H9 (cell line): ENCODE measurements at regions not wholly inside any gene's neighbourhood (a gene's known extent, or its start where the extent isn't known, plus 50 kb on each side); places are given as distances from the start of the nearest gene placed in this dataset.

ENCODE experiments used
- DNase-seq: peaks from one replicate; pipeline ENCODE4 v3.0.0-alpha.2; 2017
- H2AFZ ChIP-seq: one replicate; pipeline ENCODE4 v1.6.1; 2013; ENCODE audit warnings: mild to moderate bottlenecking, low read length, control low read depth, moderate library complexity
- H2AK5ac ChIP-seq: 2 replicates; pipeline ENCODE4 v1.6.1; 2013; ENCODE audit warnings: low read length, control low read depth, mixed read lengths; ENCODE audit not compliant: insufficient read length
- H2BK120ac ChIP-seq: one replicate; pipeline ENCODE4 v1.6.1; 2013; ENCODE audit warnings: low read depth, mild to moderate bottlenecking, low read length, control low read depth, inconsistent platforms; ENCODE audit not compliant: poor library complexity, severe bottlenecking
- H2BK12ac ChIP-seq: 2 replicates; pipeline ENCODE4 v1.6.1; 2013; ENCODE audit warnings: low read length, control low read depth, mixed read lengths, low read depth; ENCODE audit not compliant: insufficient read length
- H2BK15ac ChIP-seq: 2 replicates; pipeline ENCODE4 v1.6.1; 2013; ENCODE audit warnings: low read depth, low read length, control low read depth
- H2BK20ac ChIP-seq: one replicate; pipeline ENCODE4 v1.6.1; 2013; ENCODE audit warnings: low read depth, mild to moderate bottlenecking, low read length, control low read depth, inconsistent platforms; ENCODE audit not compliant: poor library complexity, severe bottlenecking
- H2BK5ac ChIP-seq: 2 replicates; pipeline ENCODE4 v1.6.1; 2013; ENCODE audit warnings: low read length, control low read depth, mixed read lengths; ENCODE audit not compliant: insufficient read length
- H3K14ac ChIP-seq: 2 replicates; pipeline ENCODE4 v1.6.1; 2013; ENCODE audit warnings: low read length, control low read depth; ENCODE audit not compliant: insufficient read depth
- H3K18ac ChIP-seq: 2 replicates; pipeline ENCODE4 v1.6.1; 2013; ENCODE audit warnings: low read depth, mild to moderate bottlenecking, mixed read lengths, low read length, control low read depth; ENCODE audit not compliant: insufficient read length
- H3K23ac ChIP-seq: 2 replicates; pipeline ENCODE4 v1.6.1; 2013; ENCODE audit warnings: low read length, control low read depth, mixed read lengths, low read depth; ENCODE audit not compliant: insufficient read length
- H3K23me2 ChIP-seq: 2 replicates; pipeline ENCODE4 v1.6.1; 2013; ENCODE audit warnings: low read depth, mild to moderate bottlenecking, mixed read lengths, low read length, control low read depth; ENCODE audit not compliant: insufficient read length, poor library complexity, severe bottlenecking
- H3K27ac ChIP-seq: 2 replicates; pipeline ENCODE4 v1.5.1; 2013; ENCODE audit warnings: low read length, control low read depth, mixed read lengths, low read depth; ENCODE audit not compliant: insufficient read length
- H3K27me3 ChIP-seq: 2 replicates; pipeline ENCODE4 v1.6.1; 2013; ENCODE audit warnings: low read length, control low read depth, inconsistent platforms; ENCODE audit not compliant: insufficient read depth
- H3K4ac ChIP-seq: 2 replicates; pipeline ENCODE4 v1.6.1; 2013; ENCODE audit warnings: low read depth, mild to moderate bottlenecking, control low read depth, inconsistent platforms, low read length, moderate library complexity
- H3K4me1 ChIP-seq: 2 replicates; pipeline ENCODE4 v1.6.1; 2013; ENCODE audit warnings: low read length, control low read depth, inconsistent platforms; ENCODE audit not compliant: insufficient read depth
- H3K4me2 ChIP-seq: 2 replicates; pipeline ENCODE4 v1.6.1; 2013; ENCODE audit warnings: low read length, control low read depth, mixed read lengths; ENCODE audit not compliant: insufficient read length, insufficient read depth
- H3K56ac ChIP-seq: 2 replicates; pipeline ENCODE4 v1.6.1; 2013; ENCODE audit warnings: low read depth, mild to moderate bottlenecking, mixed read lengths, low read length, control low read depth; ENCODE audit not compliant: insufficient read length
- H3K79me1 ChIP-seq: 2 replicates; pipeline ENCODE4 v1.6.1; 2013; ENCODE audit warnings: low read depth, mild to moderate bottlenecking, moderate library complexity, low read length, control low read depth, inconsistent platforms; ENCODE audit not compliant: insufficient read depth, poor library complexity, severe bottlenecking
- H3K79me2 ChIP-seq: 2 replicates; pipeline ENCODE4 v1.6.1; 2013; ENCODE audit warnings: low read length, control low read depth, inconsistent platforms; ENCODE audit not compliant: insufficient read depth
- H3K9ac ChIP-seq: 2 replicates; pipeline ENCODE4 v1.6.1; 2013; ENCODE audit warnings: low read length, control low read depth, mixed read lengths; ENCODE audit not compliant: insufficient read length; ENCODE audit errors: extremely low read depth
- H3K9me3 ChIP-seq: one replicate; pipeline ENCODE4 v1.6.1; 2013; ENCODE audit warnings: low read depth, low read length, inconsistent platforms; ENCODE audit not compliant: control insufficient read depth
- H3T11ph ChIP-seq: one replicate; pipeline ENCODE4 v1.6.1; 2013; ENCODE audit warnings: mild to moderate bottlenecking, low read length, control low read depth, inconsistent platforms
- H4K20me1 ChIP-seq: one replicate; pipeline ENCODE4 v1.6.1; 2013; ENCODE audit not compliant: control insufficient read depth, insufficient read length, insufficient read depth
- H4K5ac ChIP-seq: 2 replicates; pipeline ENCODE4 v1.6.1; 2013; ENCODE audit warnings: low read depth, mild to moderate bottlenecking, mixed read lengths, low read length, control low read depth; ENCODE audit not compliant: insufficient read length
- H4K8ac ChIP-seq: replicated peaks from 2 replicates; pipeline ENCODE4 v1.6.1; 2013; ENCODE audit warnings: low read length, control low read depth, mixed read lengths, low read depth; ENCODE audit not compliant: insufficient read length
- H4K91ac ChIP-seq: 2 replicates; pipeline ENCODE4 v1.6.1; 2013; ENCODE audit warnings: low read depth, mild to moderate bottlenecking, moderate library complexity, mixed read lengths, low read length, control low read depth; ENCODE audit not compliant: insufficient read length
- H3K27ac Mint-ChIP-seq, 3 experiments: 2 replicates in 2 of 3; 3 replicates in 1 of 3; pipeline ENCODE4 v1.8.0; 2020 to 2021; ENCODE audit warnings: mixed read lengths in 3 of 3, mild to moderate bottlenecking in 1 of 3, moderate library complexity in 1 of 3
- H3K27me3 Mint-ChIP-seq: 2 replicates; pipeline ENCODE4 v1.8.0; 2021; ENCODE audit warnings: low read depth, mild to moderate bottlenecking, moderate library complexity, mixed read lengths
- H3K36me3 Mint-ChIP-seq, 3 experiments: 2 replicates in 2 of 3; 3 replicates in 1 of 3; pipeline ENCODE4 v1.8.0; 2020 to 2021; ENCODE audit warnings: low read depth in 3 of 3, mixed read lengths in 3 of 3; ENCODE audit not compliant: insufficient read depth in 1 of 3
- H3K4me1 Mint-ChIP-seq, 2 experiments: 2 replicates each; pipeline ENCODE4 v1.8.0; 2020; ENCODE audit warnings: mixed read lengths in 2 of 2
- H3K4me3 Mint-ChIP-seq, 2 experiments: 2 replicates in 1 of 2; 3 replicates in 1 of 2; pipeline ENCODE4 v1.8.0; 2020 to 2021; ENCODE audit warnings: mild to moderate bottlenecking in 2 of 2, mixed read lengths in 2 of 2, moderate library complexity in 1 of 2
- H3K9me3 Mint-ChIP-seq, 2 experiments: 2 replicates in 1 of 2; 3 replicates in 1 of 2; pipeline ENCODE4 v1.8.0; 2020; ENCODE audit warnings: mild to moderate bottlenecking in 2 of 2, mixed read lengths in 2 of 2, moderate library complexity in 1 of 2
- WGBS: extraction: QIAGEN DNeasy Blood & Tissue Kit; methylation state at CpG from one replicate; pipeline ENCODE4 v1.1.7; 2013; ENCODE audit warnings: missing lambda C conversion rate, low lambda C conversion rate, mixed read lengths; ENCODE audit not compliant: insufficient read length; ENCODE audit errors: extremely low coverage; 5-methylcytosine and 5-hydroxymethylcytosine counted together
- TF ChIP-seq, protein P1 (sequence below): fragments of 200-600 bp; sonication (generic); conservative IDR thresholded peaks from 3 replicates; pipeline ENCODE4 v1.8.0; 2021; ENCODE audit warnings: antibody characterized with exemption, mild to moderate bottlenecking

DNA sequence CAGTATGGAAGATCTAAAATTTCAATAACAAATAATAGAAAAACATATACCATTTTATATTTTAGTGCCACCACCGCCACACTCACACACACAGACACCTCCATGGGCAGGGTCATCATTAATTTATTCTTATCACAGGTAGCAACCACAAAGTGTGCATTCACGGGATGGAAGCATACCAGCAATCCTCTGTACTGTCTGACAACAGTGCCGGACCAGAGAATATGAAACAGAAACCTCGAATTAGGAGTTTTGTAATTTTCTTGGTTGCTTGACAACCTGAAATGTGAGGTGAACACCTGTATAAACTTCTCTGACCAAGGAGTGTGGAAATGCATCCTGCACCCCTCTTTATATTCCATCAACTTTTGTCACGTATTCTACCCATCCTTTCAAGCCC, 213.9 kb upstream of the KCNIP4 start:
- Histone ChIP-seq H3K4me2 (no peak overlapping the region), H3K4me1 (no peaks in the 10 kb centered on the region), H2AFZ (no peak overlapping the region), H3K14ac (no peak overlapping the region), H3K56ac (no peak overlapping the region), H2BK120ac (no peak overlapping the region), H3K79me1 (no peaks in the 10 kb centered on the region), H3K79me2 (no peaks in the 10 kb centered on the region), H4K91ac (no peak overlapping the region), H4K8ac (no peak overlapping the region), H3K23ac (no peak overlapping the region), H3T11ph (no peak overlapping the region), H3K9ac (no peak overlapping the region), H3K27ac (no peak overlapping the region), H2BK5ac (no peak overlapping the region), H3K18ac (no peak overlapping the region), H3K27me3 (no peaks in the 10 kb centered on the region), H3K4ac (no peak overlapping the region), H2BK12ac (no peak overlapping the region), H4K20me1 (no peaks in the 10 kb centered on the region), H3K23me2 (no peaks in the 10 kb centered on the region), H2BK20ac (no peak overlapping the region), H2BK15ac (no peak overlapping the region), H3K9me3 (no peaks in the 10 kb centered on the region), H2AK5ac (no peak overlapping the region), H4K5ac (no peak overlapping the region)
- TF ChIP-seq, protein P1, sequence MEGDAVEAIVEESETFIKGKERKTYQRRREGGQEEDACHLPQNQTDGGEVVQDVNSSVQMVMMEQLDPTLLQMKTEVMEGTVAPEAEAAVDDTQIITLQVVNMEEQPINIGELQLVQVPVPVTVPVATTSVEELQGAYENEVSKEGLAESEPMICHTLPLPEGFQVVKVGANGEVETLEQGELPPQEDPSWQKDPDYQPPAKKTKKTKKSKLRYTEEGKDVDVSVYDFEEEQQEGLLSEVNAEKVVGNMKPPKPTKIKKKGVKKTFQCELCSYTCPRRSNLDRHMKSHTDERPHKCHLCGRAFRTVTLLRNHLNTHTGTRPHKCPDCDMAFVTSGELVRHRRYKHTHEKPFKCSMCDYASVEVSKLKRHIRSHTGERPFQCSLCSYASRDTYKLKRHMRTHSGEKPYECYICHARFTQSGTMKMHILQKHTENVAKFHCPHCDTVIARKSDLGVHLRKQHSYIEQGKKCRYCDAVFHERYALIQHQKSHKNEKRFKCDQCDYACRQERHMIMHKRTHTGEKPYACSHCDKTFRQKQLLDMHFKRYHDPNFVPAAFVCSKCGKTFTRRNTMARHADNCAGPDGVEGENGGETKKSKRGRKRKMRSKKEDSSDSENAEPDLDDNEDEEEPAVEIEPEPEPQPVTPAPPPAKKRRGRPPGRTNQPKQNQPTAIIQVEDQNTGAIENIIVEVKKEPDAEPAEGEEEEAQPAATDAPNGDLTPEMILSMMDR, result no peak
- Mint-ChIP-seq H3K4me1 (no peaks in the 10 kb centered on the region), H3K27me3 (peaks cover 1% of the 10 kb centered on the region; the same call in 1 of the 2 replicates), H3K9me3 (peaks cover 8 to 9% of the 10 kb centered on the region in 2 experiments; a peak in 3 of 5 replicates), H3K4me3 (no peak overlapping the region), H3K27ac (no peak overlapping the region), H3K36me3 (peaks cover 0 to 2% (median 0%) of the 10 kb centered on the region in 3 experiments; a peak in 2 of 7 replicates)
- no peak for DNase-seq
- WGBS, result no CpG with 5 or more reads among the region's 5 CpGs
